Stimulated activated CD4-positive, alpha-beta T cell treated with anti-CD3 and anti-CD28 coated beads, Interleukin-12 subunit alpha, Interleukin-12 subunit beta, amount 100 ng/mL, for 48 hours (primary cell): ENCODE measurements at regions not wholly inside any gene's neighbourhood (a gene's known extent, or its start where the extent isn't known, plus 50 kb on each side); places are given as distances from the start of the nearest gene placed in this dataset.
A peak's percentile ranks its signal among the peaks of the same experiment; 100 is the strongest.
"Not testable (repeated sequence)": the region's sequence is repeated elsewhere in the genome, so short reads cannot be mapped to it uniquely, and the experiment has no call there.

Source experiments
- DNase-seq, 3 donors: peaks; one replicate each; pipeline ENCODE4 v3.0.0-alpha.2; 2020; ENCODE audit warnings: low read depth in 2 of 3, low spot score in 1 of 3

GRCh38 chr7:66535414-66536329 lies 93.0 kb upstream of the KCTD7 start:
- no peak for DNase-seq

DNA sequence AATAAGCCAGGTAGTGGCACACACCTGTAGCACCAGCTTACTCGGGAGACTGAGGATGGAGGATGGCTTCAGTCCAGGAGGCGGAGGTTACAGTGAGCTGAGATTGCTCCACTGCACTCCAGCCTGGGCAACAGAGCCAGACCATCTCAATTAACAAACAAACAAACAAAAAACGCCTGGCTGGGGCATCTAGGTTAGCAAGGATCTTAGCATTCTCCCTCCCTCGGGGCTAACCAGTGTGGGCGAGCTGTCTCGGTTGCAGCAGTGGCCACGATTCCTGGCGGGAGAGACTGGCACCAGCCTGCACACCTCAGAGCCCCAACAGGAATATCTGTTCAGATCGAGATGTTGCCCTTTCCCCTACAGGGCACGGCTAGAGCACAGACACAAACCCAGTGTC lies 91.3 kb upstream of the KCTD7 start:
- no peak for DNase-seq

DNA sequence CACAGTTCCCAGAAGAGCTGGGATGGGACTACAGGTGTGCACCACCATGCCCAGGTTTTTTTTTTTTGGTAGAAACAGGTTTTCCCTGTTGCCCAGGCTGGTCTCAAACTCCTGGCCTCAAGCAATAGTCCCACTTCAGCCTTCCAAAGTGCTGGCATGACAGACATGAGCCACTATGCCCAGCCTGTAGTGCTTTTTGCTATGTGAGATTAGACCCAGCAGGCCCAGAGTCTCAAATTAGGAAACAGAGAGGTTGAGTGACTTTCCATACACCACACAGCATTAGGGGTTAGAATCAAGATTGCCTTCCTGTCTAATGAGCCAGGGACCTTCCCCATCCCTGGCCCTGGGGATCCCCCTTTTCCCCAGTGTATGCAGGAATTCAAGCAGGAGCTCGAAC lies 90.8 kb upstream of the KCTD7 start:
- no peak for DNase-seq

- DNase-seq: no peak
These were observed 89.4 kb upstream of the KCTD7 start for GRCh38 chr7:66539264-66539623.

DNA sequence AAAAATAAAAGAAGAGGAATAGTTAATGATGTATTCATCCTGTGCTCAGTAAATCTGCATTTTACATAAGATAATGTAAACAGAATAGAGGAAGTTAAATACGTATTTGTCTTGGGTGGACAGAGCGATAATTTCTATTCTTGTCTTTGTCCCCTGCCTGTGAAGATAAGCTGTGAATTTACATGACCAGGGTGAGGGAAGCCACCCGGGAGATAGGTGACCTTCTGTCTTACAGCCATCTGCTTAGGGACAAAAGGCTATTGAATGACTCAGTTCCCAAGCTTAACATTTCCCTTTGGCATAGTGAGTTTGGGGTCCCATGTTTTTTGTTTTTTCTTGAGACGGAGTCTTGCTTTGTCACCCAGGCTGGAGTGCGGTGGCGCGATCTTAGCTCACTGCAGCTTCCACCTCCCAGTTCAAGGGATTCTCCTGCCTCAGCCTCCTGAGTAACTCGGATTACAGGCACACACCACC lies 88.7 kb upstream of the KCTD7 start:
- DNase-seq: no peak

- DNase-seq: no peak
These were observed 86.6 kb upstream of the KCTD7 start for GRCh38 chr7:66542049-66542448.

DNA sequence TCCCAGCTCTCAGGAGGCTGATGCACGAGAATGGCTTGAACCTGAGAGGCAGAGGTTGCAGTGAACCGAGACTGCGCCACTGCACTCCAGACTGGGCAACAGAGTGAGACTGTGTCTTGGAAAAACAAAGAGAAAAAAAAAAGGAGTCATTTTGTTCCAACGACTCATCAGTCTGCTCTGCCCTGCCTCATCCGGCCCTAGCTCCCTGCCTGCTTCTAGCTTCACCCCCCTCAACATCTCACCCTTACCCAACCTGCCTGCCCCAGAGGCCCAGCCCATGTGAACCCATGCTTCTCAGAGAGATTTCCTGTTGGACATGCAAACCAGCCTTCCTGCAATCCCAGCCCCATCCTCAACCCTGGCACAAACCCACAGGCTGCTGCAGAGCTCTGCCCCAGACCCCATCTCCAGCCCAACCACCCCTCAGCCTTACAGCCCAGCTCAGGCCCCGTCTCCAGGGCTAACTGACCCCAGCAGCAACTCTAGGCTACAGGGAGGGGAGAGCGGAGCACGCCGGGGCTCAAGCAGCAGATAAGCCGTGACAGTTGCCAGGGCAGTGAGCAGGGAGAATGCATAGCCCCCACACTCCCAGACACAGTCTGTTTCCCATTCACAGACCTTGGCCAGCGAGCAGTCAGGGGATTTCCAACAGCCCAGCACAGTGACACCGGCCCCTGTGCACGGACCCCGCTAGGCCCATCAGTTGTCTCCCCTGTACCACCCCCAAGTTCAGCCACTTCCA lies 86.0 kb upstream of the KCTD7 start:
- no peak for DNase-seq

DNA sequence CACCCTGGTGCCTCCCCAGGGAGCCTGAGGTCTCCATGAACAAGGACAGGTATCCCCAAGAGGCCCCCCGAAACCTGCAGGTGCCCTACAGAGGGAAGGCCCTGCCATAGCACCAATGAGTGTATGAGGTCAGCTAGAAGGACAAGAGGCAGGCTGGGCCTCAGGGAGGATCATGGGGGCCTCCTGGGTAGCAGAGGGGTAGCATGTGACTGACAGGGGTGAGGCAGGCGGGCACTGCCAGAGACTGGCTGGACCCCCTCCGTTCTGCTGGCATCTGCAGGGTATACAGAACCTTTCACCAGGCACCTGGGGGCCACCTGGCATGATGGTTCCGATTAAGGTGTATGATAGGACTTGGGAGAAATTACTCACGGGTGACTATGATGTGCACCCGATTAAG lies 79.2 kb upstream of the KCTD7 start:
- DNase-seq: no peak

GRCh38 chr7:66553001-66553400 lies 75.7 kb upstream of the KCTD7 start:
- DNase-seq: no peak

GRCh38 chr7:66553675-66554074 lies 75.0 kb upstream of the KCTD7 start:
- not testable (repeated sequence) for DNase-seq

GRCh38 chr7:66554291-66554690 lies 74.4 kb upstream of the KCTD7 start:
- not testable (repeated sequence) for DNase-seq

GRCh38 chr7:66554842-66555430 lies 73.7 kb upstream of the KCTD7 start:
- DNase-seq: not testable (repeated sequence)

DNA sequence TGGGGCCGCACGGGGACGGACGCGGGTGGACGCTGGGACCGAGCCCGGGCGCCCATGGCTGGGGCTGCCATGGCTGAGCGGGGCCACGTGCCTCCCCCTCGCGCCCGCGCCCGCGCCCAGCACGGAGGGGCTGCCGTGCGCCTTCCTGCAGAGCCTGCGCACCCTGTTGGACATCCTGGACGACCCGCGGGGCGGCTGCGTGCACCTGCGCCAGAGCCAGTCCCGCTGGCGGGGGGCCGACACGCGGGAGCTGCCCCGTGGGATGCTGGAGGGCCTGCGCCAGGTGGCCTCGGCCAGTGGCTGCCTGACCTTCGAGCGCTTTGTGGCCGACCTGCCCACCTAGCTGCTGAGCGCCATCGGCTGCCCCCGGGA lies 72.5 kb upstream of the KCTD7 start:
- no peak for DNase-seq

DNA sequence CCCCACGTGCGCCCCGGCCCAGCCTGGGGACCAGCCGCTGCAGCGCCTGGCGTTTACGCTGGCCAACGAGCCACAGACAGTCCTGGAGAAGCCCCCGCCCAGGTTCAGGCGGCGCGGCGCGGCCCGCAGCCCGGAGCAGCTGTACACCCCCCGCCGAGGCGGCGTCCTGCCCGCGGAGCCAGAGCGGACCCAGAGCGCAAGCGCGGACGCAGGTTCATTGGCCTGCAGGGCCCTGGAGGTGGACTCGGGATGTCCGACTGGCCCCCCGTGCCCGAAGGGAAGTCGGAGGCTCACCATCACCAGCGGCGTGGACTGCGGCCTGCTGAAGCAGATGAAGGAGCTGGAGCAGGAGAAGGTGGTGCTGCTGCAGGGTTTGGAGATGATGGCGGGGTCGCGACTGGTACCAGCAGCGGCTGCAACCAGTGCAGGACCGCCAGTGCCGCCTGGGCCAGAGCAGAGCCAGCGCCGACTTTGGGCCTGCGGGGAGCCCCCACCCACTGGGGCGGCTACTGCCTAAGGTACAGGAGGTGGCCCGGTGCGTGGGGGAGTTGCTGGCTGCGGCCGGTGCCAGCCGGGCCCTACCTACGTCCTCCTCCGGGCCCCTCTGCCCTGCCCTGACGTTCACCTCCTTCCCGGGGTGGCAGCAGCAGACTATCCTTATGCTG lies 72.0 kb upstream of the KCTD7 start:
- DNase-seq: no peak

DNA sequence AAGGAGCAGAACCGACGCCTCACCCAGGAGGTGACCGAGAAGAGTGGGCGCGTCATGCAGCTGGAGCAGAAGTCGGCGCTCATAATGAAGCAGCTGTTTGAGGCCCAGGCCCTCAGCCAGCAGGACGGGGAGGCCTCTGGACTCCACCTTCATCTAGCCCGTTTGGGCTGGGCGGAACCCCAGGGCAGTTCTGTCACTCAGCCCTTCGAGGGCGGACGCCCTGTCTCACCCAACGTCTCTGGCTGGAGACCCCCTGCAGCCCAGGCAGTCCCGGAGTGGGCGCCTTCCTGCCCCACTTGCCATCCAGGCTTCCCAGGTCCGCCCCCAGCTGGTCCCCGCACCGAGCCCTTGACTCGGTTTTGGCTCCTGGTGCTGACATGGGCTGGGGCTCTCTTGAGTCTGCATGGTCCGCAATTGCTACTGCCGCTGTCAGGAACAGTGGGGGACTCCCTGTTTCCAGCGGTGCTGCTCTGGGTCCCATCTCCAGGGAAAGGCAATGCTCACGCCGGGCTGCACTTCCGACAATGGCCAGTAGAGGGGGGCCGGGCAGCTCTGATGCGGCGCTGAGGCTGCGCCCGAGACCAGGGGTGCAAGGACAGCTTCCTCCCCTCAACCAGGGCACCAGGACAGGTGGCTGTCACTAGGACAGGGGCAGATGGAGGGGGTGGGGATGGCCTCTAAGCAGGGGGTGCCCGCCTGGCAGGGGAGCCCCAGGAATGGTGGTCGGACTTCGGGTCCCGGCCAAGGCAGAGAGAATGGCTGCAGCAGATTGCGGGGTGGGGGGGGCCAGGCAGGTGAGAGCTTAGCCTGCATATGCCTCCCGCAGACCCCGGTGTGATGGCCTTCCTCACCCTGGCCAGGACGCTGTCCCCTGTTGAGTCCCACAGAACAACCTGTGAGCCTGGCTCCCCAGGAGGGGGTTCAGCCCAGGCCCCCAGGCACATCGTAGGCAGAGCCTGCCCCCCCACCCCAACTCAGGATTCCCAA lies 71.2 kb upstream of the KCTD7 start:
- DNase-seq: peak; percentile 50 to 82 (median 63)

DNA sequence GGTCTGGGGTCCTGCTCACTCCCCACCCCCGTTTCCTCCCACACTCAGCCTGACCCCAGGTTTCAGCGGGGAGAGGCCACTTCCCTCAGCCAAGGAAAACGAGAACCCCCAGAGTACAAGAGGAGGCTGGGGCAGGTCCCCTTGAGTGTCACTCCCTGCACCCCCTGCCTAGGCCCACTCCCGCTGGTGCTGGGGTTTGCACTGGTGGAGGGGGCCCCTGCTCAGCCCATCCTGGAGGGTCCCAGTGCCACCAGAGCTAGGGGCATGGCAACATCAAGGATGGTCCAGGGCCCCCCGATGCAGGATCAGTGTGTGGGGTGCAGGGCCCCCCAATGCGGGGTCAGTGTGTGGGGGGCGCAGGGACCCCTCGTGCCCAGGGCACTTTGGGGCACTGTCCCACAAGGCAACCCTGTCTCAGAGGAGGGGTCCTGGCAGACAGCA lies 70.5 kb upstream of the KCTD7 start:
- no peak for DNase-seq

DNA sequence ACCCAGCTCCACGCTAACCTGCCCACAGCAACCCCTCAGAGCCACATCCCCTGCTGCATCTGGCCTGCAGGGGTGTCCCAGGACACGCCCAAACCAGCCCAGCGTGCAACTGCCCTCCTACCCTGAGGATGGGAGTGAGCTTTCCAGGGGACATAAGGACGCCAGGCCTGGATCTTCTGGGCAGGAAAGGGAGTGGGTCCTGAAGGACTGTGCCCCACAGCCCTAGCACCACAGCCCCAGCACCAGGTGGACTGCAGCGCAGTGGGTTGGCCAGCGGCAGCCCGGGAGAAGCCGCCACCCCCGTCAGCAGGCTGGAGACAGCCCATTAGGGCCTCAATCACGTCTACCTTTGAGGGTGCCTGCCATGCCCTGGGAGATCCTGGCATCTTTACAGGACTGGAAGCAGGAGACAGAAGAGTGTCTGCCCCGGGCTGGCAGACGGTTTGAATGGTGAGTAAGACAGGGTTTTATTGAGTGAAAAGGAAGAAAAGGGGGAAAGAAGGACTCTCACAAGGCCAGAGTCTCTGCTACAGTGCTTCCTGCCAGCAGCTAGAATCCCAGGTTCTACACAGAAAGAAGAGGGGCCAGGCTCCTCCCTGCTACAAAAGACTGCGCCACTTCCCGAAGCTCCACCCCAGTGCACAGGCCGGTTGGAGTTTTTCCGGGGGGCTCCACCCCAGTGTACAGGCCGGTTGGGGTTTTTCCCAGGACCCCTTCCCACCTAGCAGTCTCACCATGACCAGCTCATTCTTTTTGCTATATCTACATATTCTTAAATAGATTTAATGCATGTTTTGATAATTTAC lies 69.8 kb upstream of the KCTD7 start:
- no peak for DNase-seq

- DNase-seq: no peak
These were observed 64.6 kb upstream of the KCTD7 start for GRCh38 chr7:66564045-66564444.

DNA sequence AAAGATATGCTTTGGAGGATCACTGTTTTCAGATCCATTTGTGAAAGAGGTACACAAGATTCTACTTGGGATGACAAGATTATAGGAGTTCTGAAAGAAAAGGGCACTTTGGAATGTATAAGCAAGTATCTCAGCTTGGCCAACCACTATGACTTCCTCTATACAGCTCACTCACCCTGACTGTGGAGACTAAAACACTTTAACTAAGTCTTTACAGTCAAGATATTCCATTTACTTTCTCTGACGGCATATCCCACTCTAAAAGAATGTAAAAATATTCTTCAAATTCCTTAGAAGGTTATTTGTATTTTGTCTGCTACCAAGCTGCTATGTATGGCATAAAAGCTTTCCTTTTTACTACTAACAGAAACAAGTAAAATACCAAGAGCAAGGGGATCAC lies 58.5 kb upstream of the KCTD7 start:
- not testable (repeated sequence) for DNase-seq
